Kidney epithelial cell (primary cell): ENCODE measurements at regions not wholly inside any gene's neighbourhood (a gene's known extent, or its start where the extent isn't known, plus 50 kb on each side); places are given as distances from the start of the nearest gene placed in this dataset.
A peak's percentile ranks its signal among the peaks of the same experiment; 100 is the strongest.

Source experiments
- DNase-seq: peaks from one replicate; pipeline ENCODE4 v3.0.0-alpha.2; 2010; ENCODE audit warnings: low read depth
- H3K27me3 ChIP-seq: 2 replicates; pipeline ENCODE4 v1.6.0; 2011; ENCODE audit warnings: low read length; ENCODE audit not compliant: control insufficient read depth, insufficient read depth
- H3K36me3 ChIP-seq: 2 replicates; pipeline ENCODE4 v1.5.1; 2011; ENCODE audit warnings: low read length; ENCODE audit not compliant: control insufficient read depth, insufficient read depth
- H3K4me3 ChIP-seq: 2 replicates; pipeline ENCODE4 v1.5.1; 2011; ENCODE audit warnings: low read depth, mild to moderate bottlenecking, control low read depth, low read length
- CTCF ChIP-seq: IDR thresholded peaks from 2 replicates; pipeline ENCODE4 v1.5.1; 2011; ENCODE audit warnings: mild to moderate bottlenecking, moderate library complexity, low read length, control low read depth, inconsistent platforms; ENCODE audit not compliant: insufficient read depth, poor library complexity, severe bottlenecking

- Histone ChIP-seq H3K27me3 (no peaks in the 10 kb centered on the region), H3K4me3 (no peak overlapping the region), H3K36me3 (no peaks in the 10 kb centered on the region)
- TF ChIP-seq CTCF, result no peak
- DNase-seq, result no peak
Measured at GRCh38 chr11:41955635-41956400, 496.4 kb upstream of the LRRC4C start.

GRCh38 chr11:41963406-41963805, 504.0 kb upstream of the LRRC4C start:
- Histone ChIP-seq H3K36me3 (no peaks in the 10 kb centered on the region), H3K27me3 (no peaks in the 10 kb centered on the region), H3K4me3 (no peak overlapping the region)
- TF ChIP-seq CTCF, result no peak
- no peak for DNase-seq

- TF ChIP-seq CTCF, result no peak
- Histone ChIP-seq H3K4me3 (no peak overlapping the region), H3K27me3 (no peaks in the 10 kb centered on the region), H3K36me3 (no peaks in the 10 kb centered on the region)
- DNase-seq, result no peak
Measured at GRCh38 chr11:41970681-41971080, 511.2 kb upstream of the LRRC4C start.

- no peak for TF ChIP-seq CTCF
- no peak overlapping the region for H3K4me3 ChIP-seq
- no peaks in the 10 kb centered on the region for H3K27me3 ChIP-seq
- DNase-seq, result no peak
- H3K36me3 ChIP-seq, result no peaks in the 10 kb centered on the region
Measured at GRCh38 chr11:41971592-41971991, 512.1 kb upstream of the LRRC4C start.

GRCh38 chr11:41978945-41979344, 519.5 kb upstream of the LRRC4C start:
- peak; percentile 14 for DNase-seq
- Histone ChIP-seq H3K27me3 (no peaks in the 10 kb centered on the region), H3K4me3 (no peak overlapping the region), H3K36me3 (no peaks in the 10 kb centered on the region)
- no peak for TF ChIP-seq CTCF

GRCh38 chr11:41980741-41981140, 521.3 kb upstream of the LRRC4C start:
- DNase-seq, result no peak
- no peaks in the 10 kb centered on the region for H3K36me3 ChIP-seq
- no peak for TF ChIP-seq CTCF
- no peak overlapping the region for H3K4me3 ChIP-seq
- H3K27me3 ChIP-seq, result no peaks in the 10 kb centered on the region
